Fibroblast of lung (primary cell): ENCODE measurements at regions not wholly inside any gene's neighbourhood (a gene's known extent, or its start where the extent isn't known, plus 50 kb on each side); places are given as distances from the start of the nearest gene placed in this dataset.

Source experiments
- DNase-seq, 2 donors: peaks; one replicate each; pipeline versions ENCODE4 v3.0.0 to v3.0.0-alpha.2; 2010; ENCODE audit warnings: low read depth in 2 of 2
- H2AFZ ChIP-seq: 2 replicates; pipeline ENCODE4 v1.5.1; 2012; ENCODE audit warnings: low read length, control low read depth, inconsistent platforms
- H3K27ac ChIP-seq: 2 replicates; pipeline ENCODE4 v1.5.1; 2011; ENCODE audit warnings: low read length, control low read depth; ENCODE audit not compliant: insufficient read depth
- H3K27me3 ChIP-seq: 2 replicates; pipeline ENCODE4 v1.5.1; 2011; ENCODE audit warnings: mild to moderate bottlenecking, low read length; ENCODE audit not compliant: control insufficient read depth, insufficient read depth
- H3K36me3 ChIP-seq: 2 replicates; pipeline ENCODE4 v1.5.1; 2011; ENCODE audit warnings: low read length; ENCODE audit not compliant: control insufficient read depth, insufficient read depth
- H3K4me1 ChIP-seq: 2 replicates; pipeline ENCODE4 v1.5.1; 2011; ENCODE audit warnings: low read length; ENCODE audit not compliant: control insufficient read depth, insufficient read depth; ENCODE audit errors: extremely low read depth
- H3K4me2 ChIP-seq: 2 replicates; pipeline ENCODE4 v1.5.1; 2011; ENCODE audit warnings: low read length, control low read depth; ENCODE audit not compliant: insufficient read depth; ENCODE audit errors: extremely low read depth
- H3K4me3 ChIP-seq, 4 experiments: fragments of 200-600 bp in 1 of 4; sonication (generic) in 1 of 4; replicated peaks in 1 of 4; 2 replicates each; pipeline ENCODE4 v1.5.1; 2011 to 2016; ENCODE audit warnings: low read length in 4 of 4, low read depth in 3 of 4, mild to moderate bottlenecking in 3 of 4, control low read depth in 2 of 4, inconsistent platforms in 1 of 4, mixed read lengths in 1 of 4; ENCODE audit not compliant: insufficient read depth in 1 of 4; ENCODE audit errors: control extremely low read depth in 1 of 4
- H3K79me2 ChIP-seq: 2 replicates; pipeline ENCODE4 v1.5.1; 2012; ENCODE audit warnings: mild to moderate bottlenecking, low read length, inconsistent platforms; ENCODE audit not compliant: control insufficient read depth, insufficient read depth
- H3K9ac ChIP-seq: 2 replicates; pipeline ENCODE4 v1.5.1; 2011; ENCODE audit warnings: mild to moderate bottlenecking, low read length, control low read depth; ENCODE audit not compliant: insufficient read depth
- H3K9me3 ChIP-seq: 2 replicates; pipeline ENCODE4 v1.5.1; 2012; ENCODE audit warnings: low read depth, low read length; ENCODE audit not compliant: control insufficient read depth, insufficient read depth
- H4K20me1 ChIP-seq: 2 replicates; pipeline ENCODE4 v1.5.1; 2011; ENCODE audit warnings: low read length; ENCODE audit not compliant: control insufficient read depth, insufficient read depth; ENCODE audit errors: extremely low read depth
- EZH2 ChIP-seq: IDR thresholded peaks from 2 replicates; pipeline ENCODE4 v1.5.1; 2012; ENCODE audit warnings: low read length, control low read depth, mild to moderate bottlenecking; ENCODE audit errors: missing control alignments
- TF ChIP-seq, protein P1 (sequence below), 2 donors: IDR thresholded peaks in 1 of 2; conservative IDR thresholded peaks in 1 of 2; 1 replicate in 1 of 2; 2 replicates in 1 of 2; pipeline ENCODE4 v1.5.1; 2011 to 2012; ENCODE audit warnings: low read length in 2 of 2, control low read depth in 1 of 2, inconsistent platforms in 1 of 2, low read depth in 1 of 2, mild to moderate bottlenecking in 1 of 2

DNA sequence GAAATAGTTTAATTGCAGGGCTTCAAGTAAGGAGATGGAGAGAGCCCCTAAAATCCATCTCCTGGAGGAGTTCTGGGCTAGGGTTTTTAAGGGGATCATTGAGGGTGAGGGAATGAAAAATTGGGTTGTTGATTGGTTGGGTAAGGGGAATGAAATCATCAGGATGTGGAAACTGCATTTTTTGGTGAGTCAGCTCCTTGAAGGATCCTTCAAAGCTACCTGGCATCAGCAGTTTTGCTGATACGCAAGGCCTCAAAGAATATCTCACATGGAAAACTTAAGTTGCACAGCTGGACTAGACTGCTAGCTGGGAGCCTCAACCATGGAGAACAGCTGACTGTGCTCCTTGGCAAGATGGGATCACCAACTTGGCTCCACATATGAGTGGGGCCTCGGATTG lies 136.7 kb downstream of the FGF10 start:
- Histone ChIP-seq H3K27me3 (no peaks in the 10 kb centered on the region), H3K4me2 (no peak overlapping the region), H3K79me2 (no peaks in the 10 kb centered on the region), H3K9ac (no peak overlapping the region), H4K20me1 (no peaks in the 10 kb centered on the region), H3K9me3 (no peaks in the 10 kb centered on the region), H3K27ac (no peak overlapping the region), H3K36me3 (no peaks in the 10 kb centered on the region), H3K4me1 (no peaks in the 10 kb centered on the region), H2AFZ (no peak overlapping the region), H3K4me3 (no peak overlapping the region)
- TF ChIP-seq, protein P1, sequence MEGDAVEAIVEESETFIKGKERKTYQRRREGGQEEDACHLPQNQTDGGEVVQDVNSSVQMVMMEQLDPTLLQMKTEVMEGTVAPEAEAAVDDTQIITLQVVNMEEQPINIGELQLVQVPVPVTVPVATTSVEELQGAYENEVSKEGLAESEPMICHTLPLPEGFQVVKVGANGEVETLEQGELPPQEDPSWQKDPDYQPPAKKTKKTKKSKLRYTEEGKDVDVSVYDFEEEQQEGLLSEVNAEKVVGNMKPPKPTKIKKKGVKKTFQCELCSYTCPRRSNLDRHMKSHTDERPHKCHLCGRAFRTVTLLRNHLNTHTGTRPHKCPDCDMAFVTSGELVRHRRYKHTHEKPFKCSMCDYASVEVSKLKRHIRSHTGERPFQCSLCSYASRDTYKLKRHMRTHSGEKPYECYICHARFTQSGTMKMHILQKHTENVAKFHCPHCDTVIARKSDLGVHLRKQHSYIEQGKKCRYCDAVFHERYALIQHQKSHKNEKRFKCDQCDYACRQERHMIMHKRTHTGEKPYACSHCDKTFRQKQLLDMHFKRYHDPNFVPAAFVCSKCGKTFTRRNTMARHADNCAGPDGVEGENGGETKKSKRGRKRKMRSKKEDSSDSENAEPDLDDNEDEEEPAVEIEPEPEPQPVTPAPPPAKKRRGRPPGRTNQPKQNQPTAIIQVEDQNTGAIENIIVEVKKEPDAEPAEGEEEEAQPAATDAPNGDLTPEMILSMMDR (conservative IDR thresholded peaks at IDR 0.05 in 1 of 2, IDR thresholded peaks at IDR 0.05 in 1 of 2; ENCODE audit: low read depth in 1 of 2, low read length in 2 of 2): no peak
- no peak for TF ChIP-seq EZH2
- no peak for DNase-seq

DNA sequence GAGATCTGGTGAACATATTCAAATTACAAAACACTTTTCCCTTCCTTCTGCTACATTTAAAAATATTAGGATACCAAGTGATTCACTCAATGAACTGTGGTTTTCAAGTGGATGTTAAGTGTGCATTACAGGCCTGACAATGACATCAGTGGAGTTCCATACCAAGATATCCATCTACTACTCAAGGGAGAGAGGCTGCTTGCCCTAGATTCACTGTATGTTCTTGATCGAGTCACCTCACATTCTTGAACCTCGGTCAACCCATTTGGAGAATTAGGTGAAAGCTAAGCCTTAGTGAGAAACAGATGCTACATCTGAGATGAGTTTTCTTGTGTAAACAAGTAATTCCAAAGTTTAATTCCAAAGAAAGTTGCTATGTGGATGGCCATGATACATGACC lies 142.2 kb downstream of the FGF10 start:
- Histone ChIP-seq H3K27me3 (no peaks in the 10 kb centered on the region), H3K9ac (no peak overlapping the region), H3K4me2 (no peak overlapping the region), H3K9me3 (no peaks in the 10 kb centered on the region), H4K20me1 (no peaks in the 10 kb centered on the region), H3K4me3 (no peak overlapping the region), H3K36me3 (no peaks in the 10 kb centered on the region), H3K27ac (no peak overlapping the region), H3K79me2 (no peaks in the 10 kb centered on the region), H2AFZ (no peak overlapping the region), H3K4me1 (no peaks in the 10 kb centered on the region)
- TF ChIP-seq EZH2: no peak
- TF ChIP-seq, protein P1 (conservative IDR thresholded peaks at IDR 0.05 in 1 of 2, IDR thresholded peaks at IDR 0.05 in 1 of 2; ENCODE audit: low read depth in 1 of 2, low read length in 2 of 2): no peak
- DNase-seq: peak; percentile 9 to 14

DNA sequence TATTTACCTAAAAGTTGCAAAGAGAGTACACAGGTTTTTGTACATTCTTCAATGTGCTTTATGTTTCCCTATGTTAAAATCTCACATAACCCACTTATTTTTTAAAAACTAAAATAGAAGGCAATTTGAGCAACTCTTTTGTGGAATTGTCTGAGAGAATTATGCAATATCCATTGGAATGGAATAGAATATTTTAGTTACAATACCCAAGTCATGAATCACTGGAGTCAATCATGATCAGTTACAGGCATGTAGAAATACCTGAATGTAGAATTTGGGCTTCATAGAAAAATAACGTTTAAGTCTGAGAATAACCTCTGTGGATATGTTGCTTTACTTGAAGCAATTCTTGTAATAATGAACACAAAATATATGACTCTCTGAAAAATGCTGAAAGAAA lies 143.3 kb downstream of the FGF10 start:
- Histone ChIP-seq H3K9ac (no peak overlapping the region), H3K27ac (no peak overlapping the region), H3K36me3 (no peaks in the 10 kb centered on the region), H3K9me3 (no peaks in the 10 kb centered on the region), H3K4me3 (no peak overlapping the region), H2AFZ (no peak overlapping the region), H4K20me1 (no peaks in the 10 kb centered on the region), H3K4me1 (no peaks in the 10 kb centered on the region), H3K79me2 (no peaks in the 10 kb centered on the region), H3K27me3 (no peaks in the 10 kb centered on the region), H3K4me2 (no peak overlapping the region)
- peak in 1 of 2 donors; percentile 3 for DNase-seq
- no peak for TF ChIP-seq EZH2
- TF ChIP-seq, protein P1 (conservative IDR thresholded peaks at IDR 0.05 in 1 of 2, IDR thresholded peaks at IDR 0.05 in 1 of 2; ENCODE audit: low read depth in 1 of 2, low read length in 2 of 2): no peak
